OCI-LY3 (cell line): ENCODE measurements at regions not wholly inside any gene's neighbourhood (a gene's known extent, or its start where the extent isn't known, plus 50 kb on each side); places are given as distances from the start of the nearest gene placed in this dataset.
A peak's percentile ranks its signal among the peaks of the same experiment; 100 is the strongest.

ENCODE experiments used
- H2AFZ ChIP-seq: fragments of 200-600, 300-600 bp; shearing (Covaris generic); 2 replicates; pipeline ENCODE4 v1.6.0; 2014; ENCODE audit warnings: antibody characterized with exemption, low read depth, low read length
- H3K27ac ChIP-seq: fragments of 200-600, 300-600 bp; sonication (generic); 2 replicates; pipeline ENCODE4 v1.5.1; 2014; ENCODE audit warnings: mild to moderate bottlenecking, low read length, moderate library complexity, mixed read lengths
- H3K27me3 ChIP-seq: fragments of 200-600, 300-600 bp; sonication (generic); 2 replicates; pipeline ENCODE4 v1.6.1; 2014; ENCODE audit warnings: low read depth, low read length, mixed read lengths
- H3K36me3 ChIP-seq: fragments of 200-600, 300-600 bp; sonication (generic); replicated peaks from 2 replicates; pipeline ENCODE3; 2014; ENCODE audit warnings: low read depth, low read length, mixed read lengths
- H3K4me1 ChIP-seq: fragments of 300-600, 200-600 bp; sonication (generic); 2 replicates; pipeline ENCODE4 v1.6.1; 2014; ENCODE audit warnings: low read length, mixed read lengths
- H3K4me2 ChIP-seq: fragments of 200-600, 300-600 bp; sonication (generic); 2 replicates; pipeline ENCODE4 v1.6.1; 2014; ENCODE audit warnings: low read length, mixed read lengths
- H3K4me3 ChIP-seq: fragments of 300-600, 200-600 bp; sonication (generic); 2 replicates; pipeline ENCODE4 v1.5.1; 2014; ENCODE audit warnings: antibody characterized with exemption, mild to moderate bottlenecking, low read length, moderate library complexity
- H3K79me2 ChIP-seq: fragments of 300-600, 200-600 bp; shearing (Covaris generic); 2 replicates; pipeline ENCODE4 v1.6.1; 2014; ENCODE audit warnings: mild to moderate bottlenecking, low read length, mixed read lengths
- H3K9ac ChIP-seq: fragments of 300-600, 200-600 bp; shearing (Covaris generic); 2 replicates; pipeline ENCODE4 v1.6.0; 2014; ENCODE audit warnings: mild to moderate bottlenecking, low read length, moderate library complexity
- H3K9me3 ChIP-seq: fragments of 200-600, 300-600 bp; shearing (Covaris generic); 2 replicates; pipeline ENCODE4 v1.6.1; 2014; ENCODE audit warnings: low read length, mixed read lengths; ENCODE audit not compliant: insufficient read depth
- H4K20me1 ChIP-seq: fragments of 200-600, 300-600 bp; sonication (generic); 2 replicates; pipeline ENCODE4 v1.6.1; 2016; ENCODE audit warnings: low read length, mixed read lengths; ENCODE audit not compliant: insufficient read depth
- EZH2phosphoT487 ChIP-seq: fragments of 200-600 bp; shearing (Covaris generic); IDR thresholded peaks from 2 replicates; pipeline ENCODE4 v1.6.1; 2018; ENCODE audit warnings: antibody characterized with exemption, mixed run types, low read depth
- TF ChIP-seq, protein P1 (sequence below): fragments of 200-600, 300-600 bp; sonication (generic); IDR thresholded peaks from 2 replicates; pipeline ENCODE4 v1.5.1; 2014; ENCODE audit warnings: antibody characterized with exemption, low read length, low read depth

GRCh38 chr3:44104668-44105321, 136.9 kb upstream of the TOPAZ1 start:
- Histone ChIP-seq H3K4me2 (peak overlapping the region; percentile 39), H3K4me1 (peaks cover 17% of the 10 kb centered on the region), H3K79me2 (no peaks in the 10 kb centered on the region), H2AFZ (no peak overlapping the region), H3K4me3 (no peak overlapping the region), H3K36me3 (no peaks in the 10 kb centered on the region), H3K27ac (no peak overlapping the region), H4K20me1 (no peaks in the 10 kb centered on the region), H3K9me3 (no peaks in the 10 kb centered on the region), H3K27me3 (peaks cover 51% of the 10 kb centered on the region), H3K9ac (no peak overlapping the region)
- no peak for TF ChIP-seq EZH2phosphoT487
- TF ChIP-seq, protein P1, sequence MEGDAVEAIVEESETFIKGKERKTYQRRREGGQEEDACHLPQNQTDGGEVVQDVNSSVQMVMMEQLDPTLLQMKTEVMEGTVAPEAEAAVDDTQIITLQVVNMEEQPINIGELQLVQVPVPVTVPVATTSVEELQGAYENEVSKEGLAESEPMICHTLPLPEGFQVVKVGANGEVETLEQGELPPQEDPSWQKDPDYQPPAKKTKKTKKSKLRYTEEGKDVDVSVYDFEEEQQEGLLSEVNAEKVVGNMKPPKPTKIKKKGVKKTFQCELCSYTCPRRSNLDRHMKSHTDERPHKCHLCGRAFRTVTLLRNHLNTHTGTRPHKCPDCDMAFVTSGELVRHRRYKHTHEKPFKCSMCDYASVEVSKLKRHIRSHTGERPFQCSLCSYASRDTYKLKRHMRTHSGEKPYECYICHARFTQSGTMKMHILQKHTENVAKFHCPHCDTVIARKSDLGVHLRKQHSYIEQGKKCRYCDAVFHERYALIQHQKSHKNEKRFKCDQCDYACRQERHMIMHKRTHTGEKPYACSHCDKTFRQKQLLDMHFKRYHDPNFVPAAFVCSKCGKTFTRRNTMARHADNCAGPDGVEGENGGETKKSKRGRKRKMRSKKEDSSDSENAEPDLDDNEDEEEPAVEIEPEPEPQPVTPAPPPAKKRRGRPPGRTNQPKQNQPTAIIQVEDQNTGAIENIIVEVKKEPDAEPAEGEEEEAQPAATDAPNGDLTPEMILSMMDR, result no peak

- peak overlapping the region; percentile 39 for H3K4me2 ChIP-seq
Measured at GRCh38 chr3:44105571-44105970, 136.1 kb upstream of the TOPAZ1 start.

GRCh38 chr3:44106756-44107155, 134.9 kb upstream of the TOPAZ1 start:
- H4K20me1 ChIP-seq, result no peaks in the 10 kb centered on the region
- no peak overlapping the region for H3K4me3 ChIP-seq
- no peaks in the 10 kb centered on the region for H3K9me3 ChIP-seq
- H3K27ac ChIP-seq, result no peak overlapping the region
- H3K27me3 ChIP-seq, result peaks cover 36% of the 10 kb centered on the region
- TF ChIP-seq, protein P1, result no peak
- TF ChIP-seq EZH2phosphoT487, result no peak
- no peaks in the 10 kb centered on the region for H3K79me2 ChIP-seq
- no peaks in the 10 kb centered on the region for H3K36me3 ChIP-seq
- H2AFZ ChIP-seq, result no peak overlapping the region
- H3K4me2 ChIP-seq, result no peak overlapping the region
- peaks cover 17% of the 10 kb centered on the region for H3K4me1 ChIP-seq
- no peak overlapping the region for H3K9ac ChIP-seq

More at GRCh38 chr3:44105571-44105970, 136.1 kb upstream of the TOPAZ1 start:
- Histone ChIP-seq H3K27me3 (peaks cover 45% of the 10 kb centered on the region), H3K4me1 (peaks cover 17% of the 10 kb centered on the region), H3K27ac (no peak overlapping the region), H3K36me3 (no peaks in the 10 kb centered on the region), H3K9me3 (no peaks in the 10 kb centered on the region), H3K4me3 (0 out of 2 replicates have a peak overlapping the region, but pooled peaks have one; percentile 0), H2AFZ (no peak overlapping the region), H3K9ac (no peak overlapping the region), H3K79me2 (no peaks in the 10 kb centered on the region), H4K20me1 (no peaks in the 10 kb centered on the region)
- TF ChIP-seq, protein P1, result 0 out of 2 replicates have a peak, but pooled peaks have one; percentile 6
- no peak for TF ChIP-seq EZH2phosphoT487

DNA sequence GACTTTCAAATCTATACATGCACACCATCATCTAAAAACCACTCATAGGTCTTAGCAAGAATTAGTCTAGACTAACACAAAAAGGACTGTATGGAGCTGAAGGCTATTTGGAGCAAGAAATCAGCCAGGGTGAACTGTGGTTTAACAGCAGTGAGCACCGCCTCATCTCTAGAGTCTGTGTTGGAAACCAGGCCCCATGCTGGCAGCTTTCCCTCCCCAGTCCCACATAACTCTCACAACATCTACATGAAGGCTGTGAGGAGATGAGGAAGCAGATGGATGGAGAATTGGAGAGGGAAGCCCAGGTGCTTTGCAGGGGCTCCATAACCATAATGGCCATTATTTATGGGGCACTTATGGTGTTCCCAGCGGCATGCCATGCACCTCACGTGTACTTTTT, 133.2 kb upstream of the TOPAZ1 start:
- no peak overlapping the region for H3K27ac ChIP-seq
- no peak overlapping the region for H3K9ac ChIP-seq
- H3K27me3 ChIP-seq, result peaks cover 24% of the 10 kb centered on the region
- no peak for TF ChIP-seq EZH2phosphoT487
- TF ChIP-seq, protein P1, result no peak
- H3K9me3 ChIP-seq, result no peaks in the 10 kb centered on the region
- no peaks in the 10 kb centered on the region for H3K36me3 ChIP-seq
- H3K4me2 ChIP-seq, result no peak overlapping the region
- H2AFZ ChIP-seq, result no peak overlapping the region
- H3K4me1 ChIP-seq, result peaks cover 17% of the 10 kb centered on the region
- no peaks in the 10 kb centered on the region for H4K20me1 ChIP-seq
- no peak overlapping the region for H3K4me3 ChIP-seq
- no peaks in the 10 kb centered on the region for H3K79me2 ChIP-seq
